Hepatocyte (in vitro differentiated cells): ENCODE measurements at regions not wholly inside any gene's neighbourhood (a gene's known extent, or its start where the extent isn't known, plus 50 kb on each side); places are given as distances from the start of the nearest gene placed in this dataset.

Experiments
- CTCF ChIP-seq: fragments of 200-600 bp; sonication (generic); IDR thresholded peaks from 2 replicates; pipeline ENCODE4 v1.5.1; 2016; ENCODE audit warnings: antibody characterized with exemption, mild to moderate bottlenecking; ENCODE audit not compliant: poor library complexity
- EZH2 ChIP-seq: fragments of 200-600 bp; sonication (generic); IDR thresholded peaks from 2 replicates; pipeline ENCODE4 v1.6.1; 2016; ENCODE audit warnings: antibody characterized with exemption, mild to moderate bottlenecking, borderline replicate concordance

- TF ChIP-seq CTCF (no peak), EZH2 (no peak)
Observed at GRCh38 chr3:187567021-187567420, 103.2 kb downstream of the SST start.
